ENCODE measurements at regions not wholly inside any gene's neighbourhood (a gene's known extent, or its start where the extent isn't known, plus 50 kb on each side); places are given as distances from the start of the nearest gene placed in this dataset.

DNA sequence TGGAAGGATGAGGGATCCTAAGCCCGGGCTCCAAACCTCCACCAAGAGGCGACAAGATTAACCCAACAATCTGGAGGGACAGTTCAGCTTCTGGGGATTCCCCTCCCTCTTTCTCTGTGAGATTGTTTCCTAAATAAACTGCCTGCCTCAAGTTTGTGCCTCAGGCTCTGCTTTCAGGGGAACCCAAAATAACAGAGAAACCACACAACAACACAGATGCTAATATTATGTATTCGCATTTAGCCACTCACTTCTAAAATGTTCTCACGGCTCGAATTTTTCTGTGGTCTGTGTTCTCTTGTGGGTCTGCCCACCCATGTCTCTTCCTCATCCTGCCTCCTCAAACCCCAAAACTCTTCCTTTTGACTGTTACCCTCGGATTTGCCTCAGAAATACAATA, 1381.1 kb upstream of the SLC10A2 start:
- Histone ChIP-seq H3K9me3 (no peaks in the 10 kb centered on the region), H3K4me3 (no peak overlapping the region), H3K4me1 (no peaks in the 10 kb centered on the region), H3K27me3 (no peaks in the 10 kb centered on the region), H3K36me3 (no peaks in the 10 kb centered on the region), H3K27ac (replicated peaks in 1 of 4) (no peak overlapping the region)
- intact Hi-C loops (cut with DNase I) = no loop called here
- TF ChIP-seq, protein P1, sequence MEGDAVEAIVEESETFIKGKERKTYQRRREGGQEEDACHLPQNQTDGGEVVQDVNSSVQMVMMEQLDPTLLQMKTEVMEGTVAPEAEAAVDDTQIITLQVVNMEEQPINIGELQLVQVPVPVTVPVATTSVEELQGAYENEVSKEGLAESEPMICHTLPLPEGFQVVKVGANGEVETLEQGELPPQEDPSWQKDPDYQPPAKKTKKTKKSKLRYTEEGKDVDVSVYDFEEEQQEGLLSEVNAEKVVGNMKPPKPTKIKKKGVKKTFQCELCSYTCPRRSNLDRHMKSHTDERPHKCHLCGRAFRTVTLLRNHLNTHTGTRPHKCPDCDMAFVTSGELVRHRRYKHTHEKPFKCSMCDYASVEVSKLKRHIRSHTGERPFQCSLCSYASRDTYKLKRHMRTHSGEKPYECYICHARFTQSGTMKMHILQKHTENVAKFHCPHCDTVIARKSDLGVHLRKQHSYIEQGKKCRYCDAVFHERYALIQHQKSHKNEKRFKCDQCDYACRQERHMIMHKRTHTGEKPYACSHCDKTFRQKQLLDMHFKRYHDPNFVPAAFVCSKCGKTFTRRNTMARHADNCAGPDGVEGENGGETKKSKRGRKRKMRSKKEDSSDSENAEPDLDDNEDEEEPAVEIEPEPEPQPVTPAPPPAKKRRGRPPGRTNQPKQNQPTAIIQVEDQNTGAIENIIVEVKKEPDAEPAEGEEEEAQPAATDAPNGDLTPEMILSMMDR (IDR thresholded peaks at IDR 0.05) = no peak
- TF ChIP-seq EP300 (IDR thresholded peaks at IDR 0.05) = no peak
- TF ChIP-seq POLR2A (IDR thresholded peaks at IDR 0.05; ENCODE audit: low read depth) = no peak
- no peak for TF ChIP-seq POLR2AphosphoS5 (IDR thresholded peaks at IDR 0.05)
- no peak for DNase-seq (ENCODE audit: extremely low spot score)
- 82% methylated on average over 6 of the region's 6 CpGs for WGBS

DNA sequence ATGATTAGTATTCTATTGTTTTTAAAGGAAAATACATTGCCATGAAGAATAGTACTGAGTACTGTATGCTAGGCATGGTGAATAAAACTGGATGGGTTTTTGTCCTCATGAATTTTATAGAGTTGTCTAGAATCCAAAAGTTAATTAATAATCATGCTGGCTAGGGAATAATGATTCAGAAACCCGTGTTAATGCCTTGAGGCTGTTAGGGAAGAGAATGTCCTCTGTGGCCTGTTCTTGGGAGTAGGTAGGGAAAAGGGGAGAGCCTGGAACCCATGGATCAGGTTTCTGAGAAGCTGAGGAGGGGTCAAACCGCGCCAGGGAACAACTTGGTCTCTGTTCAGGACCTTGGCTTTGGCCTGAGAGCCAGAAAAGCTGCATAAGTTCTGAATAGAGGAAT, 1376.3 kb upstream of the SLC10A2 start:
- H3K9me3 ChIP-seq = no peaks in the 10 kb centered on the region
- 71% methylated on average over 3 of the region's 3 CpGs for WGBS
- DNase-seq (ENCODE audit: extremely low spot score) = no peak
- no peaks in the 10 kb centered on the region for H3K4me1 ChIP-seq
- H3K36me3 ChIP-seq = no peaks in the 10 kb centered on the region
- H3K27ac ChIP-seq (replicated peaks in 1 of 4) = no peak overlapping the region
- H3K4me3 ChIP-seq = no peak overlapping the region
- intact Hi-C loops (cut with DNase I) = no loop called here
- TF ChIP-seq POLR2A (IDR thresholded peaks at IDR 0.05; ENCODE audit: low read depth) (no peak), POLR2AphosphoS5 (IDR thresholded peaks at IDR 0.05) (no peak), EP300 (IDR thresholded peaks at IDR 0.05) (no peak)
- TF ChIP-seq, protein P1 (IDR thresholded peaks at IDR 0.05) = no peak
- H3K27me3 ChIP-seq = no peaks in the 10 kb centered on the region

DNA sequence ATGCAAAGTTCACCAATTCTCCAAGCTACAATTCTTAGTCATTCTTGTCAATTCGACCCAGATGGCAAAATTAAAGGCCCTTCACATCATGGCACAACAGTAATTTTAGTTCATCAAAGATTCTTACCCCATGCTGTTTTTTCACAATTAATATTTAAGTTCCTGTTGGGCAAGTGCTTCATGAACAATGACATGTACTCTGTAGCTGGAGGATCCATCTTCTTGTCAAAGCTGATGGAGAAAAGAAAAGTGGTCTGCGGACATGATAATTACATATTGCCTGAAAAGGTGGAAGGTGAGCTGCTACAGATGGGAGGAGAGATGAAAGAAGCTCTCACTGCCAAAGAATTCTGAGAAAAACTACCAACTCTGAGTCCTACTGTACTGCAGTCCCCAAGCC, 1370.3 kb upstream of the SLC10A2 start:
- Histone ChIP-seq H3K4me1 (no peaks in the 10 kb centered on the region), H3K4me3 (no peak overlapping the region), H3K36me3 (no peaks in the 10 kb centered on the region), H3K27ac (replicated peaks in 1 of 4) (no peak overlapping the region), H3K9me3 (no peaks in the 10 kb centered on the region), H3K27me3 (no peaks in the 10 kb centered on the region)
- WGBS = 78% methylated on average over 2 of the region's 2 CpGs
- TF ChIP-seq EP300 (IDR thresholded peaks at IDR 0.05) (no peak), POLR2A (IDR thresholded peaks at IDR 0.05; ENCODE audit: low read depth) (no peak), POLR2AphosphoS5 (IDR thresholded peaks at IDR 0.05) (no peak)
- TF ChIP-seq, protein P1 (IDR thresholded peaks at IDR 0.05) = no peak
- intact Hi-C loops (cut with DNase I) = no loop called here
- DNase-seq (ENCODE audit: extremely low spot score) = no peak

DNA sequence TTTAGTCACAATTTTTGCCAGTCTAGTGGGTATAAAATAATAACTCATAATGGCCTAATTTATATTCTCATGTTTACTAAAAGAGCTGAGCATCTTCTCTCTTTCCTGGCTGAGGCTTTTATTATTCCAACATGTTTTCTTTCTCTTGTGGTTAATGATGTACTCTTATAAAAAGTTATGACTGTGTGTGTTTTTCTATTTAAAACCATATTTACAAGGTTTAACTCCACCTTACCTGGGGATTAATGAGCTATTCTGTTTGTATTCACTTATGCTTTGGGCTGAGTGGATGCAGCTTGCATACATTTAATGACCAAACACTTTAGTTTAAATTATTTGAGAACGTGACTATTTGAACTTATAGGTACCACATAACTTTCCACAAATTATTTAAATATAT, 1365.7 kb upstream of the SLC10A2 start:
- intact Hi-C loops (cut with DNase I) = no loop called here
- Histone ChIP-seq H3K4me1 (no peaks in the 10 kb centered on the region), H3K4me3 (no peak overlapping the region), H3K9me3 (no peaks in the 10 kb centered on the region), H3K36me3 (no peaks in the 10 kb centered on the region), H3K27me3 (no peaks in the 10 kb centered on the region), H3K27ac (replicated peaks in 1 of 4) (no peak overlapping the region)
- 94% methylated on average over 1 of the region's 1 CpG for WGBS
- no peak for DNase-seq (ENCODE audit: extremely low spot score)
- TF ChIP-seq, protein P1 (IDR thresholded peaks at IDR 0.05) = no peak
- no peak for TF ChIP-seq POLR2AphosphoS5 (IDR thresholded peaks at IDR 0.05)
- no peak for TF ChIP-seq POLR2A (IDR thresholded peaks at IDR 0.05; ENCODE audit: low read depth)
- no peak for TF ChIP-seq EP300 (IDR thresholded peaks at IDR 0.05)

DNA sequence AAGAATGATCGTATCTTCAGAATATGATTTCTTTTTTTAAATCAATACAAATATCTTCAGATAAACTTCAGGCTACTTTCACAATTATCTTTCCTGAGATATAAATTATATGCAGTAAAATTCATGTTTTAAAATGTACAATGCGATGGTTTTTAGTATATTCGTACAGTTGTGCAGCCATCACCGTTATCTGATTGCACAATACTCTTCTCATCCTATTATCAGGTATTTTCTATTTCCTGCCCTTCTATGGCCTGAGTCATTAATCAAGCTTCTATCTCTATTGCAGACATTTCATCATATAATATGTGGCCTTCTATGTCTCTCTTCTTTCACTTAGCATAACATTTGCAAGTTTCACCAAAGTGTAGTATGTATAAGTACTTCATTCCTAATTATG, 1360.2 kb upstream of the SLC10A2 start:
- Histone ChIP-seq H3K27me3 (no peaks in the 10 kb centered on the region), H3K9me3 (no peaks in the 10 kb centered on the region), H3K4me3 (no peak overlapping the region), H3K36me3 (no peaks in the 10 kb centered on the region), H3K27ac (replicated peaks in 1 of 4) (no peak overlapping the region), H3K4me1 (no peaks in the 10 kb centered on the region)
- no peak for TF ChIP-seq EP300 (IDR thresholded peaks at IDR 0.05)
- TF ChIP-seq, protein P1 (IDR thresholded peaks at IDR 0.05) = no peak
- TF ChIP-seq POLR2AphosphoS5 (IDR thresholded peaks at IDR 0.05) = no peak
- TF ChIP-seq POLR2A (IDR thresholded peaks at IDR 0.05; ENCODE audit: low read depth) = no peak
- intact Hi-C loops (cut with DNase I) = no loop called here
- WGBS = 91% methylated on average over 4 of the region's 4 CpGs
- DNase-seq (ENCODE audit: extremely low spot score) = no peak

All from esophagus muscularis mucosa (tissue), 4 donors.